Adipocyte (in vitro differentiated cells): ENCODE measurements at regions not wholly inside any gene's neighbourhood (a gene's known extent, or its start where the extent isn't known, plus 50 kb on each side); places are given as distances from the start of the nearest gene placed in this dataset.

ENCODE experiments used
- DNase-seq: peaks from one replicate; pipeline ENCODE4 v3.0.0-alpha.2; 2015; ENCODE audit warnings: low read depth
- H3K27me3 ChIP-seq: replicated peaks from 2 replicates; pipeline ENCODE4 v1.7.0; 2013; ENCODE audit warnings: mild to moderate bottlenecking, low read length, moderate library complexity; ENCODE audit not compliant: control insufficient read depth, insufficient read depth
- H3K36me3 ChIP-seq: 2 replicates; pipeline ENCODE4 v1.7.0; 2013; ENCODE audit warnings: low read length, mild to moderate bottlenecking, moderate library complexity; ENCODE audit not compliant: control insufficient read depth, insufficient read depth, severe bottlenecking
- H3K4me1 ChIP-seq: 2 replicates; pipeline ENCODE4 v1.7.0; 2013; ENCODE audit warnings: mild to moderate bottlenecking, low read length, moderate library complexity; ENCODE audit not compliant: control insufficient read depth, insufficient read depth
- H3K4me3 ChIP-seq: 2 replicates; pipeline ENCODE4 v1.7.0; 2013; ENCODE audit warnings: mild to moderate bottlenecking, low read length, moderate library complexity
- H3K9ac ChIP-seq: 2 replicates; pipeline ENCODE4 v1.7.0; 2013; ENCODE audit warnings: mild to moderate bottlenecking, low read length, moderate library complexity
- H3K9me3 ChIP-seq: 2 replicates; pipeline ENCODE4 v1.7.0; 2013; ENCODE audit warnings: mild to moderate bottlenecking, low read length, moderate library complexity; ENCODE audit not compliant: control insufficient read depth

- no peaks in the 10 kb centered on the region for H3K36me3 ChIP-seq
- H3K27me3 ChIP-seq: peaks cover 6% of the 10 kb centered on the region
- no peak for DNase-seq
- H3K4me1 ChIP-seq: no peaks in the 10 kb centered on the region
- H3K9me3 ChIP-seq: peaks cover 12% of the 10 kb centered on the region
- H3K9ac ChIP-seq: no peak overlapping the region
- no peak overlapping the region for H3K4me3 ChIP-seq
These were observed 283.1 kb upstream of the CADM1 start for GRCh38 chr11:115787302-115787701.

DNA sequence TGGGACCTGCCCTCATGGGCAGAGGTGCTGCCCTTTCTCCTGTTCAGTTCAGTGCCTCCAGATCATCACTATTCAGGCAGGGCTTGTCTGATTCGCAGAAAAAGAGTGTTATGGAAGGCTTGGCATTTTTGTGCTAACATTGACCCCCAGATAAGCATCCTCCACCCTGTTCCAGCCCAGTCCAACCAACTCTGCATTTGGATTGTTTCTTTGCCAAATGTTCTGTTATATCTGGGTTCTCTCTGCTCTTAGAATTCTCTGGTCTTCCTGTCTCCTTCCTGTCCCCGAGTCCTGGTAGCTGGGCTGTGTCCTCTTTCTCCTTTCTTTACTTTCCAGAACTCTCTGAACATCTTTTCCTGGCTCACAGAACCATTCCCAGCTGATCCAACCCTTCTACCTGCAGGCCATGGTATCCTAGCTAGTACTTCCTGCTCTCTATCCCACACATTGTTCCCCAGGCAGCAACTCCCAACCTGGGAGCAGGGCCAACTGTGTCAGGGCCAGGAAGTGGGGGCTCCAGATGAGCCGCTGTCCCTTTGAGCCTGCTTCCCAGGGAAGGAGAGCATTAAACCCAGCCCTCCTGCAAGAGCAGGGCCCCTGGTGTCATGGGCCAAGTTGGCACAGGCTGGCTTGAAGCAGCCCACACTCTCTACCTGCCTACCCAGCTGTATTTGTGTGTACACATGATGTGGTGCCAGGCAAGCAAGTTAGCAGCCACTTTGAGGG, 280.7 kb upstream of the CADM1 start:
- no peak for DNase-seq
- Histone ChIP-seq H3K9me3 (peaks cover 21% of the 10 kb centered on the region), H3K36me3 (no peaks in the 10 kb centered on the region), H3K27me3 (peaks cover 6% of the 10 kb centered on the region), H3K9ac (no peak overlapping the region), H3K4me3 (no peak overlapping the region), H3K4me1 (no peaks in the 10 kb centered on the region)

- Histone ChIP-seq H3K4me1 (no peaks in the 10 kb centered on the region), H3K27me3 (no peaks in the 10 kb centered on the region), H3K36me3 (no peaks in the 10 kb centered on the region), H3K9me3 (peaks cover 14% of the 10 kb centered on the region), H3K4me3 (no peak overlapping the region), H3K9ac (no peak overlapping the region)
- DNase-seq: no peak
These were observed 276.6 kb upstream of the CADM1 start for GRCh38 chr11:115780646-115781362.

- no peak for DNase-seq
These were observed 274.9 kb upstream of the CADM1 start for GRCh38 chr11:115778928-115779650.

GRCh38 chr11:115776916-115777315, 272.7 kb upstream of the CADM1 start:
- Histone ChIP-seq H3K4me3 (no peak overlapping the region), H3K4me1 (no peaks in the 10 kb centered on the region), H3K27me3 (no peaks in the 10 kb centered on the region), H3K9me3 (peaks cover 5% of the 10 kb centered on the region), H3K36me3 (no peaks in the 10 kb centered on the region), H3K9ac (no peak overlapping the region)
- no peak for DNase-seq

More at GRCh38 chr11:115778928-115779650, 274.9 kb upstream of the CADM1 start:
- no peaks in the 10 kb centered on the region for H3K27me3 ChIP-seq
- H3K4me1 ChIP-seq: no peaks in the 10 kb centered on the region
- H3K9me3 ChIP-seq: peaks cover 14% of the 10 kb centered on the region
- no peak overlapping the region for H3K9ac ChIP-seq
- no peaks in the 10 kb centered on the region for H3K36me3 ChIP-seq
- H3K4me3 ChIP-seq: no peak overlapping the region

DNA sequence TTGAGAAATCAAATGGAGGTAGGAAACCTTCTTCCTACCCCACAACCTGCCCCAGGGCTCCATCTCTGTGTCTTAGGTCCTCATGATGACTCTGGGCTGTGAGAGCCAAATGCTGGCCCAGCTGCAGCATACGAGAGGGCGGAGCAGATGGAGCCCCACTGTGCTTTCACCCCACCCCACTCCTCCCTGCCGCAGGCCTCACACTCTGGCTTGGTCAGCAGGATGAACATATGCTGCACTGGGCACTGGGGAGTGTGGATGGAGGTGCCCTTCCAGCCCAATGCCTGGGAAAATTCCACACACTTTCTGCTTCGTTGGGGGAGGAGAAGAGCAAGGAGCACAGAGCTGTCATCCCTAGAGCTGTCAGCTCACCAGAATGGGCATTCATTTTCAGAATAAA, 271.6 kb upstream of the CADM1 start:
- H3K9ac ChIP-seq: no peak overlapping the region
- H3K36me3 ChIP-seq: no peaks in the 10 kb centered on the region
- no peak overlapping the region for H3K4me3 ChIP-seq
- H3K9me3 ChIP-seq: no peaks in the 10 kb centered on the region
- H3K27me3 ChIP-seq: peaks cover 6% of the 10 kb centered on the region
- DNase-seq: no peak
- no peaks in the 10 kb centered on the region for H3K4me1 ChIP-seq

DNA sequence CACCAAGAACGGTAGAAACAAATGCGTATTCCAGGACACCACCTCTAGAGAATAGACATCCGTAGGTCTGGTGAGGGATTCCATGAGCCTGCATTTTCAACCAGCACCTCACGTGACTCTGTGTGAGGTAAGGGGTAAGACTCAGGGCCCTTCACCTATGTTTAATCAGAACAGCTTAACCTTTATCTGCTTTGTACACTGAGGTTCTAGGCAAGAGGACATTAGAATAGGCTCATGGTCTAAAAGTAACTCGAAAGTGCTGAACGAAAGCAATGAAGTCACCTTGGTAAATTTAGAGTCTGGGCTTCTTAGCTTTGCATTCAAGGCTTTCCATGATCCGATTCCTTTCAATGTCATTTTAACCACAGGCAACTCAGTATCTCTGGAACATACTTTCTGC, 270.5 kb upstream of the CADM1 start:
- H3K9ac ChIP-seq: no peak overlapping the region
- no peak for DNase-seq
- H3K27me3 ChIP-seq: peaks cover 6% of the 10 kb centered on the region
- H3K4me1 ChIP-seq: no peaks in the 10 kb centered on the region
- H3K4me3 ChIP-seq: no peak overlapping the region
- H3K9me3 ChIP-seq: no peaks in the 10 kb centered on the region
- H3K36me3 ChIP-seq: no peaks in the 10 kb centered on the region

GRCh38 chr11:115769891-115770290, 265.7 kb upstream of the CADM1 start:
- Histone ChIP-seq H3K9ac (no peak overlapping the region), H3K36me3 (no peaks in the 10 kb centered on the region), H3K9me3 (no peaks in the 10 kb centered on the region), H3K4me1 (no peaks in the 10 kb centered on the region), H3K27me3 (peaks cover 16% of the 10 kb centered on the region), H3K4me3 (no peak overlapping the region)
- no peak for DNase-seq

GRCh38 chr11:115767883-115768282, 263.7 kb upstream of the CADM1 start:
- Histone ChIP-seq H3K27me3 (peaks cover 16% of the 10 kb centered on the region), H3K4me3 (no peak overlapping the region), H3K9ac (no peak overlapping the region), H3K4me1 (no peaks in the 10 kb centered on the region), H3K9me3 (no peaks in the 10 kb centered on the region), H3K36me3 (no peaks in the 10 kb centered on the region)
- no peak for DNase-seq

GRCh38 chr11:115767047-115767802, 263.0 kb upstream of the CADM1 start:
- no peak overlapping the region for H3K9ac ChIP-seq
- peaks cover 18% of the 10 kb centered on the region for H3K27me3 ChIP-seq
- no peaks in the 10 kb centered on the region for H3K36me3 ChIP-seq
- no peak overlapping the region for H3K4me3 ChIP-seq
- H3K9me3 ChIP-seq: no peaks in the 10 kb centered on the region
- DNase-seq: no peak
- H3K4me1 ChIP-seq: no peaks in the 10 kb centered on the region

- Histone ChIP-seq H3K27me3 (peaks cover 24% of the 10 kb centered on the region), H3K9me3 (no peaks in the 10 kb centered on the region), H3K36me3 (no peaks in the 10 kb centered on the region), H3K4me1 (no peaks in the 10 kb centered on the region), H3K4me3 (no peak overlapping the region), H3K9ac (no peak overlapping the region)
- no peak for DNase-seq
These were observed 262.3 kb upstream of the CADM1 start for GRCh38 chr11:115766561-115766960.
